Heart right ventricle (tissue), 16 donors: ENCODE measurements at regions not wholly inside any gene's neighbourhood (a gene's known extent, or its start where the extent isn't known, plus 50 kb on each side); places are given as distances from the start of the nearest gene placed in this dataset.
A peak's percentile ranks its signal among the peaks of the same experiment; 100 is the strongest.

ENCODE experiments used
- ATAC-seq, 8 donors: fragments of 200-7000 bp; cut with Tn5 transposase; one replicate each; pipeline ENCODE4 v1.9.1; 2020; ENCODE audit warnings: mild to moderate bottlenecking in 8 of 8, moderate library complexity in 8 of 8, moderate number of reproducible peaks in 1 of 8
- DNase-seq, 2 donors: peaks; one replicate each; pipeline ENCODE4 v3.0.0-alpha.2; 2020
- H3K27ac ChIP-seq, 10 donors: fragments of 200-600 bp; sonication (generic) in 2 of 10; one replicate each; pipeline versions ENCODE4 v1.5.0 to v1.8.0; 2020 to 2022; ENCODE audit warnings: mild to moderate bottlenecking in 3 of 10
- H3K27me3 ChIP-seq, 7 donors: fragments of 200-600 bp; one replicate each; pipeline ENCODE4 v1.8.0; 2021 to 2022; ENCODE audit warnings: mild to moderate bottlenecking in 2 of 7
- H3K36me3 ChIP-seq, 9 donors: fragments of 200-600 bp; sonication (generic) in 1 of 9; one replicate each; pipeline versions ENCODE4 v1.5.0 to v1.8.0; 2020 to 2022; ENCODE audit warnings: mild to moderate bottlenecking in 2 of 9
- H3K4me1 ChIP-seq, 9 donors: fragments of 200-600 bp; sonication (generic) in 1 of 9; one replicate each; pipeline versions ENCODE4 v1.5.0 to v1.8.0; 2020 to 2022; ENCODE audit warnings: mild to moderate bottlenecking in 4 of 9
- H3K4me3 ChIP-seq, 10 donors: fragments of 200-600 bp; sonication (generic) in 2 of 10; one replicate each; pipeline versions ENCODE4 v1.5.0 to v1.8.0; 2020 to 2022; ENCODE audit warnings: mild to moderate bottlenecking in 7 of 10, moderate library complexity in 2 of 10
- H3K9me3 ChIP-seq, 11 donors: fragments of 200-600 bp in 10 of 11; sonication (generic) in 2 of 11; one replicate each; pipeline versions ENCODE4 v1.5.0 to v1.8.0; 2013 to 2022; ENCODE audit warnings: mild to moderate bottlenecking in 2 of 11, control low read depth in 1 of 11, moderate library complexity in 1 of 11
- CTCF ChIP-seq, 9 donors: fragments of 200-600 bp; sonication (generic) in 2 of 9; IDR thresholded peaks; one replicate each; pipeline versions ENCODE4 v1.5.0 to v1.8.0; 2021 to 2022; ENCODE audit warnings: antibody characterized with exemption in 9 of 9, mild to moderate bottlenecking in 5 of 9, moderate library complexity in 1 of 9
- WGBS, 2 donors: extraction: QIAGEN DNeasy Blood & Tissue Kit; methylation state at CpG; one replicate each; pipeline ENCODE4 v1.1.7; 2013; ENCODE audit warnings: inconsistent platforms in 1 of 2; 5-methylcytosine and 5-hydroxymethylcytosine counted together
- intact Hi-C, 10 donors: fragments of 100-400 bp; cut with DNase I; formaldehyde crosslinking; loops; one replicate each; pipeline versions ENCODE4 v1.11.1 to v1.14.2; 2022
- donor health status: Arrhythmogenic right ventricular cardiomyopathy.
- donor health status: ischemic (EF 13 %, LVEDD 7.1; RV severe dilation, severe dysfunction).
- donor health status: healthy with polysubstance abuse.
- donor health status: DM: no; HTN: yes; CAD: no.
- donor health status: DM: no; HTN: no; CAD: no.
- donor health status: ischemic (EF 25% LVEDD 6.9; RV normal size, moderate dysfunction).
- donor health status: ischemic (EF 25% LVEDD 5.7; RV mildly dilated, moderate dysfunction).
- donor health status: healthy.
- donor health status: DM: yes; HTN: yes; CAD: no.
- donor health status: Ischemic cardiomyopathy.
- donor health status: ischemic (EF 35%, LVEDD 5.7; RV mildly dilated, moderate dysfunction).
- donor health status: nonischemic (EF 11% LVEDD 7.7; RV severe dilation, severe dysfunction).
- donor health status: DM: yes; HTN: yes; CAD: no.
- donor health status: PGD.
- donor health status: ischemic (EF 29% LVEDD 5.4; RV normal size, mild dysfunction).
- donor health status: nonischemic (EF 23%, LVEDD 6.1; RV moderate dilation, normal function).

DNA sequence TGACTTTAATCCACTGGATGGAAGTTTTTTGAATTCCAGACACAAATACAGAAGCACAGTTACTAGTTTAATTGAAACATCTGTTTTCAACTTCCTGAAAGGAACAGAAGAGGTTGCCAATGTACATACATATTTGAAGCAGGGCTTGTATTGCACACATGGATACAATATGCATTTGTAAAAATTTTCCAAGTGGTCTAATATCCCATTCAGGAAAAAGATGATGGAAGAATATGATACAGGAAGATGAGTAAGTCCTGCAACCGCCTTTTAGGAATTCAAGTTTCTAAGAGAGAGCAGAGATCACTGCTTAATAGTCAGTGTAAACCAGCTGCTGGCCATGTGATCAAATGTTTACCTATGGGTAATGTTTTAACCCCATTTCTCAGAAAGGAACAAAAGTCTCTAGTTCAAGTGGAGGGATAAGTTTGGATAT lies 265.4 kb downstream of the TRIB2 start:
- H3K4me1 ChIP-seq = no peaks in the 10 kb centered on the region
- no peaks in the 10 kb centered on the region for H3K36me3 ChIP-seq
- ATAC-seq (no peak), DNase-seq (no peak)
- H3K9me3 ChIP-seq = no peaks in the 10 kb centered on the region
- no peak for TF ChIP-seq CTCF (IDR thresholded peaks at IDR 0.05)
- WGBS, 2 donors = 72 to 76% methylated on average over 1 of the region's 1 CpG
- no peak overlapping the region for H3K4me3 ChIP-seq
- intact Hi-C loops = no loop called here
- no peaks in the 10 kb centered on the region for H3K27me3 ChIP-seq
- no peak overlapping the region for H3K27ac ChIP-seq

GRCh38 chr2:12987246-12987645 lies 270.5 kb downstream of the TRIB2 start:
- intact Hi-C loops = no loop called here
- no peak for TF ChIP-seq CTCF (IDR thresholded peaks at IDR 0.05)
- Histone ChIP-seq H3K4me3 (no peak overlapping the region), H3K9me3 (peaks cover 0 to 11% (median 0%) of the 10 kb centered on the region in 11 donors), H3K36me3 (no peaks in the 10 kb centered on the region), H3K27me3 (no peaks in the 10 kb centered on the region), H3K4me1 (no peaks in the 10 kb centered on the region), H3K27ac (no peak overlapping the region)
- DNase-seq (no peak), ATAC-seq (no peak)

DNA sequence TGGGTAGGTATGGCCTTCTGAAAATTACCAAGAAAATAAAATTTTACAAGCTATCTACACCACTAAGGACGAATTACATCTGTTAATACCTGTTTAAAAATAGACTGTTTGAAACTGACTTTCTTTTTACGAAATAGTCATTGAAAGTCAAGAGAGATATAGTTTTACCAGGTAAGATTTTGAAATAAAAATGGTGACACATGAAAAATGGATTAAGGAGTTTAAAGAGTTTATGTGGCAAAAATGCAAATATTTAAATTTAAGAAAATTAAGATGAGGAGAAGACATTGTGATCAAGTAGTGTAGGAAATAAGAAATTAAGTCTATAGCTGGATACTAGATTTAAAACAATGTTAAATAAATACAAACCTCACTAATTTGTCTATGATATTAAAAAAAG lies 271.5 kb downstream of the TRIB2 start:
- 93 to 95% methylated on average over 2 of the region's 2 CpGs for WGBS, 2 donors
- no peak overlapping the region for H3K4me3 ChIP-seq
- H3K36me3 ChIP-seq = no peaks in the 10 kb centered on the region
- DNase-seq = no peak
- no peak for ATAC-seq
- no peak for TF ChIP-seq CTCF (IDR thresholded peaks at IDR 0.05)
- peaks cover 0 to 16% (median 0%) of the 10 kb centered on the region in 11 donors for H3K9me3 ChIP-seq
- no peaks in the 10 kb centered on the region for H3K27me3 ChIP-seq
- intact Hi-C loops = no loop called here
- H3K4me1 ChIP-seq = no peaks in the 10 kb centered on the region
- H3K27ac ChIP-seq = no peak overlapping the region

DNA sequence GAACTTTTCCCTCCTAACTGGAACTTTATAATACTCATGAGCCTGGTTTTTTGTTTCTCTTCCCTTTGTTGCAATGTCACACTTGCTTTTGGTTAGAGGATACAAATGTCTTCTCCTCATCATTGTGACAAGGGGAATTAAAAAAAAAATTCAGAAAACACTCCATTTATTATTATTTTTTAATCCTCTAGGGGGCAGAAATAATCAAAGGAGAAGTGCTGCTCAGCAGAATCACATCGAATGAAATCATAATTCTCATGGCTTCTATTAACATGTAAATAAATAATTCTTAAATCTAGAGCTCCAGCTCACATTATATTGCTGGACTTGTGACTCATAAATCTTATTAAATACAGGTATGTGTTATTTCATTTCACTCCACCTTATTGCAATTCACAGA lies 273.8 kb downstream of the TRIB2 start:
- Histone ChIP-seq H3K4me3 (no peak overlapping the region), H3K27me3 (no peaks in the 10 kb centered on the region), H3K9me3 (peaks cover 0 to 16% (median 0%) of the 10 kb centered on the region in 11 donors), H3K36me3 (no peaks in the 10 kb centered on the region), H3K4me1 (no peaks in the 10 kb centered on the region), H3K27ac (no peak overlapping the region)
- peak in 7 of 9 donors; percentile 15 to 50 (median 36) for TF ChIP-seq CTCF (IDR thresholded peaks at IDR 0.05)
- 27 to 47% methylated on average over 1 of the region's 1 CpG for WGBS, 2 donors
- DNase-seq = no peak
- ATAC-seq = no peak
- intact Hi-C loops = loop anchor here in 1 of 10 donors (10.0 kb wide), 1 partner anchor 56 kb away; no protein-coding TSS in a partner anchor
